ENCODE measurements at regions not wholly inside any gene's neighbourhood (a gene's known extent, or its start where the extent isn't known, plus 50 kb on each side); places are given as distances from the start of the nearest gene placed in this dataset.

GRCh38 chr21:15241997-15242736 is 177.4 kb upstream of the NRIP1 start:
- Mint-ChIP-seq H3K27ac (ENCODE audit: unreplicated experiment) (no peak overlapping the region), H3K4me3 (ENCODE audit: unreplicated experiment) (no peak overlapping the region), H3K27me3 (ENCODE audit: unreplicated experiment) (no peaks in the 10 kb centered on the region), H3K9me3 (ENCODE audit: unreplicated experiment) (peaks cover 2% of the 10 kb centered on the region), H3K36me3 (ENCODE audit: unreplicated experiment) (no peaks in the 10 kb centered on the region), H3K4me1 (ENCODE audit: low read depth, unreplicated experiment) (peaks cover 4% of the 10 kb centered on the region)
- TF ChIP-seq CTCF (IDR thresholded peaks at IDR 0.05; ENCODE audit: partially characterized antibody, unreplicated experiment) = no peak
- no peak for DNase-seq

GRCh38 chr21:15242906-15243305 is 178.1 kb upstream of the NRIP1 start:
- Mint-ChIP-seq H3K27me3 (ENCODE audit: unreplicated experiment) (no peaks in the 10 kb centered on the region), H3K4me1 (ENCODE audit: low read depth, unreplicated experiment) (peaks cover 4% of the 10 kb centered on the region), H3K36me3 (ENCODE audit: unreplicated experiment) (no peaks in the 10 kb centered on the region), H3K27ac (ENCODE audit: unreplicated experiment) (no peak overlapping the region), H3K4me3 (ENCODE audit: unreplicated experiment) (no peak overlapping the region), H3K9me3 (ENCODE audit: unreplicated experiment) (peaks cover 2% of the 10 kb centered on the region)
- TF ChIP-seq CTCF (IDR thresholded peaks at IDR 0.05; ENCODE audit: partially characterized antibody, unreplicated experiment) = no peak
- DNase-seq = no peak

GRCh38 chr21:15243406-15243805 is 178.6 kb upstream of the NRIP1 start:
- TF ChIP-seq CTCF (IDR thresholded peaks at IDR 0.05; ENCODE audit: partially characterized antibody, unreplicated experiment) = no peak
- H3K36me3 Mint-ChIP-seq (ENCODE audit: unreplicated experiment) = no peaks in the 10 kb centered on the region
- H3K4me1 Mint-ChIP-seq (ENCODE audit: low read depth, unreplicated experiment) = peaks cover 4% of the 10 kb centered on the region
- H3K27me3 Mint-ChIP-seq (ENCODE audit: unreplicated experiment) = no peaks in the 10 kb centered on the region
- no peak overlapping the region for H3K4me3 Mint-ChIP-seq (ENCODE audit: unreplicated experiment)
- H3K27ac Mint-ChIP-seq (ENCODE audit: unreplicated experiment) = no peak overlapping the region
- no peak for DNase-seq
- peaks cover 2% of the 10 kb centered on the region for H3K9me3 Mint-ChIP-seq (ENCODE audit: unreplicated experiment)

GRCh38 chr21:15247613-15248012 is 182.8 kb upstream of the NRIP1 start:
- Mint-ChIP-seq H3K36me3 (ENCODE audit: unreplicated experiment) (no peaks in the 10 kb centered on the region), H3K9me3 (ENCODE audit: unreplicated experiment) (no peaks in the 10 kb centered on the region), H3K4me3 (ENCODE audit: unreplicated experiment) (no peak overlapping the region), H3K27me3 (ENCODE audit: unreplicated experiment) (peaks cover 2% of the 10 kb centered on the region), H3K4me1 (ENCODE audit: low read depth, unreplicated experiment) (peaks cover 1% of the 10 kb centered on the region), H3K27ac (ENCODE audit: unreplicated experiment) (no peak overlapping the region)
- no peak for DNase-seq
- TF ChIP-seq CTCF (IDR thresholded peaks at IDR 0.05; ENCODE audit: partially characterized antibody, unreplicated experiment) = no peak

- Mint-ChIP-seq H3K4me3 (ENCODE audit: unreplicated experiment) (no peak overlapping the region), H3K27me3 (ENCODE audit: unreplicated experiment) (peaks cover 5% of the 10 kb centered on the region), H3K36me3 (ENCODE audit: unreplicated experiment) (no peaks in the 10 kb centered on the region), H3K4me1 (ENCODE audit: low read depth, unreplicated experiment) (no peaks in the 10 kb centered on the region), H3K27ac (ENCODE audit: unreplicated experiment) (no peak overlapping the region), H3K9me3 (ENCODE audit: unreplicated experiment) (peaks cover 2% of the 10 kb centered on the region)
- DNase-seq = no peak
- TF ChIP-seq CTCF (IDR thresholded peaks at IDR 0.05; ENCODE audit: partially characterized antibody, unreplicated experiment) = no peak
These were observed 184.6 kb upstream of the NRIP1 start for GRCh38 chr21:15249285-15249993.

Measured in glutamatergic neuron (in vitro differentiated cells).